ENCODE measurements at regions not wholly inside any gene's neighbourhood (a gene's known extent, or its start where the extent isn't known, plus 50 kb on each side); places are given as distances from the start of the nearest gene placed in this dataset.
A peak's percentile ranks its signal among the peaks of the same experiment; 100 is the strongest.

DNA sequence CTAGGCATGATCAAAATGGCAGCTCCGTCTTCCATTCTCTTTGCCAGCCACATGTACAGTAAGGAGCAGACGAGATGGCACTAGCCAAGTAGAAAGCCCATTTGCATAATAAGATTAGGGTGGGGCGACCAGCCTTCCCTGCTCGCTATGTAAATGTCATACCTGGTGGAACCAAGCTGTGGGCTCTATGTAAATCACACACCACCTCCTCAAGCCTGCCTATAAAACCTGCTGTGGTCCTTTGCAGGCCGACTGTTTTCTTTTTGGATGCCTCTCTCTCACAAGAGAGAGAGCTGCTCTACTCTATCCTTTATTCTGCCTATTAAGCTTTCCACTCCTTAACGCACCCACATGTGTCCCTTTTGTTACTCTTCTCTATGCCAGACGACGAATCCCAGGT lies 1472.7 kb downstream of the ARAP2 start:
- Histone ChIP-seq H3K56ac (replicated peaks; ENCODE audit: insufficient read length, low read depth, low read length) (no peak overlapping the region), H3K4me1 (replicated peaks in 1 of 4; ENCODE audit: control insufficient read depth in 3 of 4, insufficient read depth in 4 of 4, low read length in 3 of 4) (peaks cover 0 to 2% (median 0%) of the 10 kb centered on the region in 4 experiments; a peak in 1 of 7 replicates), H2BK120ac (replicated peaks; ENCODE audit: low read depth, low read length) (no peak overlapping the region), H3K9ac (replicated peaks in 1 of 4; ENCODE audit: extremely low read depth in 1 of 4, low read depth in 3 of 4, low read length in 3 of 4) (no peak overlapping the region), H3K79me2 (ENCODE audit: control insufficient read depth in 1 of 2, insufficient read depth in 2 of 2, low read length in 2 of 2) (no peaks in the 10 kb centered on the region), H3K9me3 (ENCODE audit: insufficient read depth in 2 of 2, low read depth in 1 of 2, low read length in 1 of 2) (no peaks in the 10 kb centered on the region), H3K27ac (ENCODE audit: low read depth, low read length) (no peak overlapping the region), H2BK5ac (ENCODE audit: low read depth, low read length) (no peak overlapping the region), H2BK12ac (ENCODE audit: low read depth, low read length) (no peak overlapping the region), H2AFZ (ENCODE audit: low read length) (0 out of 2 replicates have a peak overlapping the region, but pooled peaks have one; percentile 64), H4K5ac (ENCODE audit: insufficient read length, low read depth, low read length) (no peak overlapping the region), H2BK15ac (ENCODE audit: low read length) (no peak overlapping the region), H3K23me2 (ENCODE audit: low read depth, low read length) (no peaks in the 10 kb centered on the region), H4K91ac (replicated peaks; ENCODE audit: insufficient read length, low read length) (no peak overlapping the region), H3K4me2 (ENCODE audit: insufficient read depth in 1 of 2, low read depth in 2 of 2, low read length in 2 of 2) (no peak overlapping the region), H3K18ac (ENCODE audit: extremely low read depth, low read length) (no peak overlapping the region), H3K4ac (replicated peaks; ENCODE audit: insufficient read length, low read depth, low read length) (no peak overlapping the region), H3K27me3 (replicated peaks in 1 of 4; ENCODE audit: control insufficient read depth in 3 of 4, extremely low read depth in 1 of 4, insufficient read depth in 3 of 4, low read length in 3 of 4) (no peaks in the 10 kb centered on the region), H3K14ac (ENCODE audit: insufficient read length) (no peak overlapping the region), H3K23ac (ENCODE audit: insufficient read length) (no peak overlapping the region), H3K79me1 (ENCODE audit: low read depth, low read length) (no peaks in the 10 kb centered on the region), H2AK5ac (ENCODE audit: low read depth, low read length) (no peak overlapping the region), H4K8ac (ENCODE audit: extremely low read depth, insufficient read depth, low read length) (no peak overlapping the region), H2BK20ac (ENCODE audit: low read length) (no peak overlapping the region), H3K36me3 (ENCODE audit: control insufficient read depth in 2 of 4, insufficient read depth in 4 of 4, low read length in 3 of 4) (no peaks in the 10 kb centered on the region), H4K20me1 (replicated peaks in 1 of 2; ENCODE audit: control insufficient read depth in 1 of 2, insufficient read depth in 2 of 2, low read length in 2 of 2) (no peaks in the 10 kb centered on the region), H3K4me3 (ENCODE audit: extremely low read depth in 1 of 4, insufficient read depth in 2 of 4, low read depth in 3 of 4, low read length in 4 of 4) (no peak overlapping the region)
- CTCF ChIA-PET (ENCODE audit: partially characterized antibody), result no interaction called here
- DNase-seq (ENCODE audit: low read depth in 1 of 2, low spot score in 2 of 2), result no peak
- no peak for FAIRE-seq
- WGBS, 2 experiments (ENCODE audit: extremely low coverage in 1 of 2, insufficient coverage in 1 of 2, insufficient read length in 1 of 2, insufficient replicate concordance in 2 of 2, low coverage in 1 of 2, low lambda C conversion rate in 2 of 2, missing lambda C conversion rate in 1 of 2), result 83% methylated on average over 8 of the region's 8 CpGs; no CpG with 5 or more reads in 1 of the 2 experiments
- TF ChIP-seq, protein P1, sequence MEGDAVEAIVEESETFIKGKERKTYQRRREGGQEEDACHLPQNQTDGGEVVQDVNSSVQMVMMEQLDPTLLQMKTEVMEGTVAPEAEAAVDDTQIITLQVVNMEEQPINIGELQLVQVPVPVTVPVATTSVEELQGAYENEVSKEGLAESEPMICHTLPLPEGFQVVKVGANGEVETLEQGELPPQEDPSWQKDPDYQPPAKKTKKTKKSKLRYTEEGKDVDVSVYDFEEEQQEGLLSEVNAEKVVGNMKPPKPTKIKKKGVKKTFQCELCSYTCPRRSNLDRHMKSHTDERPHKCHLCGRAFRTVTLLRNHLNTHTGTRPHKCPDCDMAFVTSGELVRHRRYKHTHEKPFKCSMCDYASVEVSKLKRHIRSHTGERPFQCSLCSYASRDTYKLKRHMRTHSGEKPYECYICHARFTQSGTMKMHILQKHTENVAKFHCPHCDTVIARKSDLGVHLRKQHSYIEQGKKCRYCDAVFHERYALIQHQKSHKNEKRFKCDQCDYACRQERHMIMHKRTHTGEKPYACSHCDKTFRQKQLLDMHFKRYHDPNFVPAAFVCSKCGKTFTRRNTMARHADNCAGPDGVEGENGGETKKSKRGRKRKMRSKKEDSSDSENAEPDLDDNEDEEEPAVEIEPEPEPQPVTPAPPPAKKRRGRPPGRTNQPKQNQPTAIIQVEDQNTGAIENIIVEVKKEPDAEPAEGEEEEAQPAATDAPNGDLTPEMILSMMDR (IDR thresholded peaks at IDR 0.05; ENCODE audit: control extremely low read depth in 1 of 3, insufficient read depth in 1 of 3, low read depth in 1 of 3, low read length in 3 of 3), result no peak
- TF ChIP-seq HDAC2 (IDR thresholded peaks at IDR 0.05; ENCODE audit: borderline replicate concordance in 1 of 2, low read depth in 2 of 2, low read length in 2 of 2) (no peak), KDM1A (IDR thresholded peaks at IDR 0.05; ENCODE audit: borderline replicate concordance, low read length) (no peak)
- POLR2A ChIA-PET (ENCODE audit: partially characterized antibody), result no interaction called here
